ENCODE measurements at regions not wholly inside any gene's neighbourhood (a gene's known extent, or its start where the extent isn't known, plus 50 kb on each side); places are given as distances from the start of the nearest gene placed in this dataset.

- TF ChIP-seq, protein P1, sequence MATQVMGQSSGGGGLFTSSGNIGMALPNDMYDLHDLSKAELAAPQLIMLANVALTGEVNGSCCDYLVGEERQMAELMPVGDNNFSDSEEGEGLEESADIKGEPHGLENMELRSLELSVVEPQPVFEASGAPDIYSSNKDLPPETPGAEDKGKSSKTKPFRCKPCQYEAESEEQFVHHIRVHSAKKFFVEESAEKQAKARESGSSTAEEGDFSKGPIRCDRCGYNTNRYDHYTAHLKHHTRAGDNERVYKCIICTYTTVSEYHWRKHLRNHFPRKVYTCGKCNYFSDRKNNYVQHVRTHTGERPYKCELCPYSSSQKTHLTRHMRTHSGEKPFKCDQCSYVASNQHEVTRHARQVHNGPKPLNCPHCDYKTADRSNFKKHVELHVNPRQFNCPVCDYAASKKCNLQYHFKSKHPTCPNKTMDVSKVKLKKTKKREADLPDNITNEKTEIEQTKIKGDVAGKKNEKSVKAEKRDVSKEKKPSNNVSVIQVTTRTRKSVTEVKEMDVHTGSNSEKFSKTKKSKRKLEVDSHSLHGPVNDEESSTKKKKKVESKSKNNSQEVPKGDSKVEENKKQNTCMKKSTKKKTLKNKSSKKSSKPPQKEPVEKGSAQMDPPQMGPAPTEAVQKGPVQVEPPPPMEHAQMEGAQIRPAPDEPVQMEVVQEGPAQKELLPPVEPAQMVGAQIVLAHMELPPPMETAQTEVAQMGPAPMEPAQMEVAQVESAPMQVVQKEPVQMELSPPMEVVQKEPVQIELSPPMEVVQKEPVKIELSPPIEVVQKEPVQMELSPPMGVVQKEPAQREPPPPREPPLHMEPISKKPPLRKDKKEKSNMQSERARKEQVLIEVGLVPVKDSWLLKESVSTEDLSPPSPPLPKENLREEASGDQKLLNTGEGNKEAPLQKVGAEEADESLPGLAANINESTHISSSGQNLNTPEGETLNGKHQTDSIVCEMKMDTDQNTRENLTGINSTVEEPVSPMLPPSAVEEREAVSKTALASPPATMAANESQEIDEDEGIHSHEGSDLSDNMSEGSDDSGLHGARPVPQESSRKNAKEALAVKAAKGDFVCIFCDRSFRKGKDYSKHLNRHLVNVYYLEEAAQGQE (IDR thresholded peaks at IDR 0.05; ENCODE audit: insufficient read depth in 1 of 2, low read depth in 2 of 2, low read length in 1 of 2): no peak
- no peak for TF ChIP-seq CTCF (IDR thresholded peaks at IDR 0.05)
These were observed 581.5 kb upstream of the KLF12 start for GRCh38 chr13:74715718-74716117.

Measured in Panc1 (cell line).